ENCODE measurements at regions not wholly inside any gene's neighbourhood (a gene's known extent, or its start where the extent isn't known, plus 50 kb on each side); places are given as distances from the start of the nearest gene placed in this dataset.
A peak's percentile ranks its signal among the peaks of the same experiment; 100 is the strongest.

DNA sequence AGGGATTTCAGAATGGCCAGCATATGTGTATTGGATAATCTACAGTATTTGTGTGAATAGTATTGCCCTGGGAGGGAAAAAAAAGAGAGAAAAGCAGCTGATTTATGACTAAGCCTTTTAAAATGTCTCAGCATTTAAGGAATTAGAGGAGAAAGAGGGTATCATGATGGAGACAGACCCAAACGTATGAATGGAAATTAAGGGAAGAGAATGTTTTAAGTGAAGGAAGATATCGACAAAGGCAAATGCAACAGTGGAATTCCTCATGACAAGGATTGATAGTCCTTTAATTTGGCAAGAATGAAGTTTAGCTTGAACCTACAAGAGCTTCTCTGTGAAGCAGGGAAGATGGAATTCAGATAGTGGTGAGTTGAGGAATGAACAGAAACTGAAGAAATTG is 367.3 kb upstream of the POU3F2 start:
- DNase-seq (ENCODE audit: low spot score): no peak

DNA sequence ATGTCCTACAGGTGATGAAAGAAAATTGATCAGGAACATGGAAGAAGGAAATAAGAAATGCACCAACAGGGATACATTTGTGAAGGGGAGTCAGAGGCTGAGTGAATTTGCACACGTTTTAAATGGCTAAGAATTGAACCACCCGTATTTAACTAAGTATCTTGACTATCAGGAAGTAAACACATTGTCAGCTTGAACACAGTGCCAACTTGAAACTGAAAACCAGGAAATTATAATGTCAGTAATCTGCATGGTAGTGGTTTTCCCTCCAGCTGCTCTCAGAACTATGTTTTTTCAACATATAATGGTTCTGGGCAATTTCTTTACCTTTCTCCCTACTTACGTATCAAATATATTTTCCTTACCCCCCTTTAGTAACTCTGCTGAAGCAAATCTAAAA is 366.5 kb upstream of the POU3F2 start:
- no peak for DNase-seq (ENCODE audit: low spot score)

DNA sequence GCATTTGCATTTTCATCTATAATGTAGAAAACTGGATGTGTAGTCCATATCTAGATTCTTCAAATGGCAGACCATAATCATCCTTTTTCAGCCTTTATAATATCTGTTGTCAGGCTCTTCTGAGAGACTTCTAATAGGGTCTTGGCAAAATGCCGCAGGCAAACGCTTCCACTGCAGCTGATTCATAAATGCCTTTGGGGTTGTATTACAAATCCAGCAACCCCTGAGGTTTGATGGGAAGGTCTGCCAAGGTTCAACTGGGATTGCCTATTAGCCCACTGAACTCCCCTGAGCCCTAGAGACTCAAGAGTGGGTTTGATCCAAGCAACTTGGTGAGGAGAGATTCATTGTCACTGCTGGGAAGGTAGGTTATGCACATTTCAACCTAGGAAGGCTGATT is 365.2 kb upstream of the POU3F2 start:
- DNase-seq (ENCODE audit: low spot score): no peak

- no peak for DNase-seq (ENCODE audit: low spot score)
Observed at GRCh38 chr6:98470821-98471220, 363.6 kb upstream of the POU3F2 start.

DNA sequence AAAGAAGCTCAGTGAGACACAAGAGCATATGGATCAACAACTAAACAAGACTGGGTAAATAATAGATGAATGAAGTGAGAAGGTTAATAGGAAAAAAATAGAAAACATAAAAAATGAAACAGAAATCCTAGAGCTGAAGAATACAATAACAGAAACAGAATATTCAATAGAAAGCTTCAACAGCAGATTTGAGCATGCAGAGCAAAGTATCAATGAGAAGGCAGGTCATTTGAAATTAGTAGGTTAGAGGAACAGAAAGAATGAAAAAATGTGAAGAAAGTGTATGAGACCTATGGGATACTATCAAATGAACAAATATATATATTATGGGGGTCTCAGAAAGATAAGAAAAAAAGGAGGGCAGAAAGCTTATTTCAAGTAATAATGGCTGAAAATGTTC is 362.9 kb upstream of the POU3F2 start:
- no peak for DNase-seq (ENCODE audit: low spot score)

DNA sequence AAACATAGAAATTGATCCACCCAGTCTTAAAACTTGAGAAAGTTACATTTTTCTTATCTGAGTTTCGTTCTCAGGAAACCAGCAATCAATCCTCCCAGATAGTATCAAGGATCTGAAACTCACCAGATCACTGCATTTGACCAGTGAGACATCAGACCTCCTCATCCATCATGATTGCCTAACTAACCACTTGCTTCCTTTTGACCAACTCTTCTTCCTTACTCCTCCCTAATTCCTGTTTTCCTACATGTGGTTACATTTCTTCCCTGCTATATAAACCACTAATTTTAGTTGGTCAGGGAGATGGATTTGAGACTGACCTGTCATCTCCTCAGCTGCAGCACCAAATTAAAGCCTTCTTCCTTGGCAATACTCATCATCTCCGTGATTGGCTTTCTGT is 357.1 kb upstream of the POU3F2 start:
- DNase-seq (ENCODE audit: low spot score): no peak

DNA sequence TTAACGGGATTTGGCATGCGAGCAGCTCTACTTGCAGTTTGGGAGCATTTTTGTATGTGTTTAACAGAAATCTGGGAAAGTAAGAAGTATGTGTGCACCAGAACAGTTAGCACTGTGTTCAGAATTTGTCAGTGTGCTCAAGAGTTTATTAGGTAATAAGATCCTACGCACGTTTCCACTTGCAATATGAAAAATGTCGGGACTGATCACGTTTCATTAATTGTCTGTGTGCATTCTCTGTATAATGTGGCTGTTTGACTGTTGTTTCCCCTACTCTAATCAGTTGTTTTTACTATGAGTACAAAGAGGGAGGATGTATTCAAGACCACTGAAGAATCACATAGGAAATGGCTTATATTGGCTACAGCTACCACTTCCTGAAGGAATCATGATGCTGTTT is 349.7 kb upstream of the POU3F2 start:
- DNase-seq (ENCODE audit: low spot score): no peak

GRCh38 chr6:98485593-98485992 is 348.8 kb upstream of the POU3F2 start:
- DNase-seq (ENCODE audit: low spot score): no peak

GRCh38 chr6:98486057-98486456 is 348.3 kb upstream of the POU3F2 start:
- no peak for DNase-seq (ENCODE audit: low spot score)

DNA sequence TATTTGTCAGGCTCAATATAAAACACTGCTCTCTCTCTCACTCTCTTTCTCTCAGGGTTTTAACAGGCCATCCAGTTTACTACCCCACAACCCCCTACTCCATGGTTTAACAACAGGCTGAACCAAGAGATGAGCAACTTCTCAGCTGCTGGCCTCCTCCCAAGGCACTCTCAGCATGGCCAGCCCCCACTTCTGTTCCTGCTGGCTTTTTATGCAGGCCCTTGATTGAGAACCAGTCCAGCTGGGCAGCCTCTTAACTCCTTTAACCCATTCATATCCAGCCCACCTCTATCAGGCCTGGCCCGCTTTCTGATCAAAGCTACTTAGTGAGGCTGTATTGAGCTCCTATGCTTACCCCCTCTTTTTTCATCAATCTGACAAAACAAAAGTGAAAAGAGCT is 346.8 kb upstream of the POU3F2 start:
- no peak for DNase-seq (ENCODE audit: low spot score)

DNA sequence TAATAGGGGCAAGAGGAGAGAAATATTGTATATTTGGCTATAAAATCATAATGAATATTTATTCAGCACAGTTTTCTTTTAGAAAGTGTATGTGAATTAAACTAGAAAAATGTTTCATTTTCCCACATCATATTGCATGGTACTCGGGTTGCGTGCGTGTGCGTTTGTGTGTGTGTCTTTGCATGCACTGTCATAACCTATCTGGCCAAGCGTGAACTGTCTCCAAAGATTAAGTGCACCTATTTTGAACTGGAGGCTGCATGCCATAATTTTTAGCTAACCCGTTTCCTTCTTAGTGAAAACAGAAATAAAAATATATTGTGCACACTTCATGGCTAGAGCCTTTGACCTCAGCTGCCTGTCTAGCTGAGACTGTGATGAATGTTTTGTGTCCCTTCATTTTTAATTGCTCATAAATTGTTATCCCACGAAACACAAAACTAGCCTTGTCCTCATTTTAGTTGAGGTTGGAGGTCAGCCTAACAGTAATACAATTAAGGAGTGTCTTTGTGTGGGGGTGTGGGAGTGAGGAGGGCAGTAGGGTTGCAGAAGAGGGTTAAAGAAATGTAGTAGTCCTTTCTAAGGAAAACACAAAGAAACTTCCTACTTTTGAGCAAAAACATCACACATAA is 336.1 kb upstream of the POU3F2 start:
- DNase-seq (ENCODE audit: low spot score): no peak

- DNase-seq (ENCODE audit: low spot score): no peak
Observed at GRCh38 chr6:98498866-98499265, 335.5 kb upstream of the POU3F2 start.

GRCh38 chr6:98514073-98514720 is 320.2 kb upstream of the POU3F2 start:
- no peak for DNase-seq (ENCODE audit: low spot score)

DNA sequence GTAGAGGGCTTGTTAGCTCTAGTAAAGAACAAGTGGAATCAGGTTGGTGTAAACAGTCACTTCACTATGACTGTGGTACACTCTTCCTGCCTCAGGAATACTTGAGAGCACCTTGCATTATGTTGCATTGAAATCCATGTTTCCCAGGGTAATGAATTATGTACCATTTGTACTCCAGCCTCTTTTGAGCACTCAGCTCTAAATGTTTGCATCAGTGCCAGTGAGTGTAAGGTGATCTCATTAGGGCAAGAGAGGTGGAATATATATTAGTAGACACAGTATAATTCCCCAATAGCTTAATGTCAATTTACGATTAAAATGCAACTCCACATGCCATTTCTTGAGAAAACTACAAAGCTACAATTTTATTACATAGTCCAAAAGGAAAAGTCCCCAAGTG is 319.6 kb upstream of the POU3F2 start:
- no peak for DNase-seq (ENCODE audit: low spot score)

- DNase-seq (ENCODE audit: low spot score): no peak
Observed at GRCh38 chr6:98516206-98516605, 318.2 kb upstream of the POU3F2 start.

GRCh38 chr6:98516866-98517265 is 317.5 kb upstream of the POU3F2 start:
- no peak for DNase-seq (ENCODE audit: low spot score)

GRCh38 chr6:98525860-98526259 is 308.5 kb upstream of the POU3F2 start:
- DNase-seq (ENCODE audit: low spot score): no peak

DNA sequence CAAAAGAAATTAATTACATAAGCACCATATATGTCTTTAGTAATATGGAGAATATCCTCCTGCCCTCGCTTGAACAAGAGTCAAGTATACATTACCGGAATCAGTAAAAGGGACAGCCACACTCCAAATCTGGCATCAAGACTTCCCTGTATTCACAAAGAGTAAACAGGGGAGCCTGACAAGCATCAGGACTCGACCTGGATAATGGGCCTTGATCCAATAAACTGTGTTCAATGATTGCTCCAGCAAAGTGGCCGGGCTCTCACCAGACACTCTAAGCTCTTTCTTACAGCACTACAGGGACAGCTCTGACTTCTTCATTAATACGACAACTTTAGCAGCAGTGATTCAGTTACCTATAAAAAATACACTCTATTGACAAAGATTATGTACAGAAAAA is 307.9 kb upstream of the POU3F2 start:
- DNase-seq (ENCODE audit: low spot score): no peak

GRCh38 chr6:98529364-98529763 is 305.0 kb upstream of the POU3F2 start:
- DNase-seq (ENCODE audit: low spot score): no peak

- no peak for DNase-seq (ENCODE audit: low spot score)
Observed at GRCh38 chr6:98530732-98531131, 303.6 kb upstream of the POU3F2 start.

- no peak for DNase-seq (ENCODE audit: low spot score)
Observed at GRCh38 chr6:98532004-98532403, 302.4 kb upstream of the POU3F2 start.

GRCh38 chr6:98539741-98540140 is 294.6 kb upstream of the POU3F2 start:
- DNase-seq (ENCODE audit: low spot score): peak; percentile 4

DNA sequence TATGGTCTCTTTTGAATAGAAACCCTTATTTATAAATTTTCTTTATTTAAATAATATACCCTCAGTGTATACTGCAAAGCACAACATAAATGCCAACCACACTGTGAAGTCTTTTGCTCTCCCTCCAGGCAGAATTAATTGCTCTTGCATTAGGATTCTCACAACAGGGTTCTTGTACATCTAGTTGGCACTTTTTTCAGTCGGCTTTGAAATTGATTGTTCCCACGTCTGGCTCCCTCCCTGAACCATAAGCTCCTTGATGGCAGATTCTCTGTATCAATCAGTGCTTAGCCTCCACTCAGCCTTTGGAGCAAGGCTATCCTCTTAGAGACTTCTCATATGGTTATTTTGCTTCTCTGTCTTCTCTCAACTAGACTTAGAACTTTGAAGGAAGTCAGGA is 288.0 kb upstream of the POU3F2 start:
- DNase-seq (ENCODE audit: low spot score): no peak

DNA sequence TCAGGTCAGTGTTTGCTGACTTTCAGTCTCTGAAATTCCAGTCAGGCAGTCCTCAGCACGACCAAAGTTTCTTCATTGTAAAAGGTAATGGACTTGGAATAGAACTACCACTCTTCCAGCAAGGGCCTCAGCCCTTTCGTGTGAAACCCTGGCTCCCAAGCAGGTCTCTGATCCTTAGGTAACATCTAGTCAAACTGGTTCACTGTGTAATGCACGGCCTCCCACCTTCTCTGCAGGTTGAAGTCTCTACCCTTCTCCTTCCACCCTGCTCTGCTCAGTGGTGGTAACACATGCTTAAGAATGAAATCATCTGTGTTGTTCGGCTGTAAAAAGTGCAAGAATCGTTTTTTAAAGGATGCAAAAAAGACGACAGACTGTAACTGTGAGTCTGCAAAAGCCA is 287.2 kb upstream of the POU3F2 start:
- no peak for DNase-seq (ENCODE audit: low spot score)

All from kidney tubule cell (primary cell).